ENCODE measurements at regions not wholly inside any gene's neighbourhood (a gene's known extent, or its start where the extent isn't known, plus 50 kb on each side); places are given as distances from the start of the nearest gene placed in this dataset.

DNA sequence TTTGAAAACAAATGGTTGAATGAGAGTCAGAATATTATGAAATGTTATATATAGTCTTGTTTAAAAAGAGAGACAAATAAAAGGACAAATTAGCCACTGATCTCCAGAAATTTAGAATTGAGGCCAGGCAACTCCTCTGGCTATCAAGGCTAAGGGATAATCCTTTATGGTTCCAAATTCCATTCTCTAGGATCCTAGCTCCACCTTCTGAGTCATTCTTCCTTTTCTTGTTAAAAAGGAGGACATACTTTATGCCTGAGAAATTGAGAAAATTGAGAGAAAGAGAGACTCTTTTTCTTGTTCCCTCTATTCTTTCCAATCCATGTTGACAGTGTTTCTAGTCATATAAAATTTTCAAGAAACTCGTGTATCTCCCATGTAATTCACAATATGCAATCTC, 1299.5 kb downstream of the FSTL5 start:
- Histone ChIP-seq H3K27me3 (ENCODE audit: insufficient read depth, low read length) (no peaks in the 10 kb centered on the region), H3K4me2 (ENCODE audit: insufficient read depth, low read length) (no peak overlapping the region), H3K36me3 (ENCODE audit: insufficient read depth, low read length) (no peaks in the 10 kb centered on the region), H3K4me1 (ENCODE audit: insufficient read depth, low read length) (no peaks in the 10 kb centered on the region), H3K9me3 (ENCODE audit: low read depth, low read length) (peaks cover 5% of the 10 kb centered on the region), H4K20me1 (ENCODE audit: insufficient read depth, low read length) (no peaks in the 10 kb centered on the region), H3K4me3 (ENCODE audit: insufficient read depth, low read length) (no peak overlapping the region), H3K79me2 (ENCODE audit: insufficient read depth, low read length) (no peaks in the 10 kb centered on the region), H2AFZ (ENCODE audit: low read length) (no peak overlapping the region), H3K27ac (ENCODE audit: low read depth, low read length) (no peak overlapping the region)
- TF ChIP-seq, protein P1, sequence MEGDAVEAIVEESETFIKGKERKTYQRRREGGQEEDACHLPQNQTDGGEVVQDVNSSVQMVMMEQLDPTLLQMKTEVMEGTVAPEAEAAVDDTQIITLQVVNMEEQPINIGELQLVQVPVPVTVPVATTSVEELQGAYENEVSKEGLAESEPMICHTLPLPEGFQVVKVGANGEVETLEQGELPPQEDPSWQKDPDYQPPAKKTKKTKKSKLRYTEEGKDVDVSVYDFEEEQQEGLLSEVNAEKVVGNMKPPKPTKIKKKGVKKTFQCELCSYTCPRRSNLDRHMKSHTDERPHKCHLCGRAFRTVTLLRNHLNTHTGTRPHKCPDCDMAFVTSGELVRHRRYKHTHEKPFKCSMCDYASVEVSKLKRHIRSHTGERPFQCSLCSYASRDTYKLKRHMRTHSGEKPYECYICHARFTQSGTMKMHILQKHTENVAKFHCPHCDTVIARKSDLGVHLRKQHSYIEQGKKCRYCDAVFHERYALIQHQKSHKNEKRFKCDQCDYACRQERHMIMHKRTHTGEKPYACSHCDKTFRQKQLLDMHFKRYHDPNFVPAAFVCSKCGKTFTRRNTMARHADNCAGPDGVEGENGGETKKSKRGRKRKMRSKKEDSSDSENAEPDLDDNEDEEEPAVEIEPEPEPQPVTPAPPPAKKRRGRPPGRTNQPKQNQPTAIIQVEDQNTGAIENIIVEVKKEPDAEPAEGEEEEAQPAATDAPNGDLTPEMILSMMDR (IDR thresholded peaks at IDR 0.05; ENCODE audit: extremely low read depth, low read depth, low read length), result no peak
- DNase-seq (ENCODE audit: insufficient read length, low spot score, missing footprints), result no peak

DNA sequence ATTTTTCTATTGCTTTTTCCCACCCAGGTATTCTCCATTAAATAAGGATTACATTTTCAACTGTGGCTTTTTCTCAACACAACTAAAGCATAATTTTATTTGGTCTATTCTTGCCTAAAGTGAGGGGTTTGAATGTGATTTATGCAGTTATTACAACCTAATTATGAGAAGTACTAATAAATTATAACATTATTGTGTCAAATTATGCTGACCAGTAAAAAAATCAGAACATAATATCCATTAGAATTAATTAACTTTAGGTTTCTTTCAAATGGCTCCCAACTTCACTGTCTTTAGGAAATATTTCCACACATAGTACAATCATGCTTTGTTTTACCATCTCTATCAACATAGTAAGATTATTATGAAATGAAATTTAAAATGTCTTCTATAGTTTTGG, 1293.9 kb downstream of the FSTL5 start:
- H3K36me3 ChIP-seq (ENCODE audit: insufficient read depth, low read length), result no peaks in the 10 kb centered on the region
- peaks cover 7% of the 10 kb centered on the region for H3K9me3 ChIP-seq (ENCODE audit: low read depth, low read length)
- H3K4me2 ChIP-seq (ENCODE audit: insufficient read depth, low read length), result no peak overlapping the region
- H3K27ac ChIP-seq (ENCODE audit: low read depth, low read length), result no peak overlapping the region
- DNase-seq (ENCODE audit: insufficient read length, low spot score, missing footprints), result no peak
- no peaks in the 10 kb centered on the region for H3K79me2 ChIP-seq (ENCODE audit: insufficient read depth, low read length)
- no peaks in the 10 kb centered on the region for H3K27me3 ChIP-seq (ENCODE audit: insufficient read depth, low read length)
- H4K20me1 ChIP-seq (ENCODE audit: insufficient read depth, low read length), result no peaks in the 10 kb centered on the region
- H3K4me1 ChIP-seq (ENCODE audit: insufficient read depth, low read length), result no peaks in the 10 kb centered on the region
- H3K4me3 ChIP-seq (ENCODE audit: insufficient read depth, low read length), result no peak overlapping the region
- no peak overlapping the region for H2AFZ ChIP-seq (ENCODE audit: low read length)
- TF ChIP-seq, protein P1 (IDR thresholded peaks at IDR 0.05; ENCODE audit: extremely low read depth, low read depth, low read length), result no peak

DNA sequence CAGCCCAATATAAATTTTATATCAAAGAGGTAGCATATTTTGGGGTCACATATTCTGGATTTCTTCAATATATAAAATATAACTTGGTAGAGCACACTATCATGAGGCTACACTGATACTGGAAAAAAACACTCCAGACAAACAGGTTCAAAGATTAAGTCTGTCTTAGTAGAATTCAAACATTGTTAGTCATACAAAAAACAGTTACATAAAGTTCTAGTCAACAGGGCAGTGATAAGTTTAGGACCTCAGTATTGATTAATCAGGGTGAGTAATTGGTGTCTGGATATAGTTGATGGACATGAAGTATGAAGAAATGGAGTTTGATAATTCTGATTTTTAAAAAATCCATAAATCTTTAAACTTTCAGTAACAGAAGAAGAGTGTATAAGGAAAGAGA, 1291.3 kb downstream of the FSTL5 start:
- Histone ChIP-seq H3K4me1 (ENCODE audit: insufficient read depth, low read length) (no peaks in the 10 kb centered on the region), H3K36me3 (ENCODE audit: insufficient read depth, low read length) (no peaks in the 10 kb centered on the region), H3K4me2 (ENCODE audit: insufficient read depth, low read length) (no peak overlapping the region), H3K79me2 (ENCODE audit: insufficient read depth, low read length) (no peaks in the 10 kb centered on the region), H3K27ac (ENCODE audit: low read depth, low read length) (no peak overlapping the region), H3K9me3 (ENCODE audit: low read depth, low read length) (peaks cover 2% of the 10 kb centered on the region), H4K20me1 (ENCODE audit: insufficient read depth, low read length) (no peaks in the 10 kb centered on the region), H2AFZ (ENCODE audit: low read length) (no peak overlapping the region), H3K27me3 (ENCODE audit: insufficient read depth, low read length) (no peaks in the 10 kb centered on the region), H3K4me3 (ENCODE audit: insufficient read depth, low read length) (no peak overlapping the region)
- no peak for DNase-seq (ENCODE audit: insufficient read length, low spot score, missing footprints)
- TF ChIP-seq, protein P1 (IDR thresholded peaks at IDR 0.05; ENCODE audit: extremely low read depth, low read depth, low read length), result no peak

DNA sequence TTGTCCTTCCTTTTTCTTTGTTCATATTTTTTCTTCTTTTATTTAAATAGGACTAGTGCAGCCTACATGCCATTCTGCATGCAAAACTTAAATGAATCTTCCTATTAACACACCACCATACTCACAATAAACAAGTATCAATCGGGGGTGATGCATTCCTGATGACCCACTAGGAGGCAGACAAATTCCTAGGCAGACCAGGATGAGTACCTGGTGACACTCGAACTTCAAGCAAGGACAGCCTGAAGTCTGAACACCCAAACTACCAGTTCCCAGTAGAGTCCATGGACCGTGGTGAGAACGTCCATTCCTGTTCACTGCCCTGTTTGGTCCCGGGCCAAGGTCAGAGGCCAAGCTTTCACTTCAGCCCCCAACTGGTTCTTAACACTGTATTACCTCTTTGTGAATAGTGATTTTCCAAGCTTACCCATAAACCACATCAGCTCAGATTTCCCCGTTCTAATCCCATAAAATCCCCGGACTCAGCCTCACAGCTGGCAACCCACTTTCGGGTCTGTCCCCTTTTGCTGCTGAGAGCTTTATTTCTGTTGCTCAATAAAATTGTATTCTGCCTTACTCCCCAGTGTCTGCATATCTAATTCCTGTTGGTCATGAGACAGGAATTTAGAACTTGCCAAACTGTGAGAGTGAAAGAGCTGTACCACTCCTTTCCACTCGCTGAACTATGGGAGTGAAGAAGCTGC, 1286.6 kb downstream of the FSTL5 start:
- no peaks in the 10 kb centered on the region for H3K79me2 ChIP-seq (ENCODE audit: insufficient read depth, low read length)
- H2AFZ ChIP-seq (ENCODE audit: low read length), result no peak overlapping the region
- H3K4me2 ChIP-seq (ENCODE audit: insufficient read depth, low read length), result no peak overlapping the region
- H3K36me3 ChIP-seq (ENCODE audit: insufficient read depth, low read length), result no peaks in the 10 kb centered on the region
- no peaks in the 10 kb centered on the region for H3K4me1 ChIP-seq (ENCODE audit: insufficient read depth, low read length)
- peaks cover under 1% of the 10 kb centered on the region for H3K9me3 ChIP-seq (ENCODE audit: low read depth, low read length)
- TF ChIP-seq, protein P1 (IDR thresholded peaks at IDR 0.05; ENCODE audit: extremely low read depth, low read depth, low read length), result no peak
- no peak overlapping the region for H3K27ac ChIP-seq (ENCODE audit: low read depth, low read length)
- H3K4me3 ChIP-seq (ENCODE audit: insufficient read depth, low read length), result no peak overlapping the region
- DNase-seq (ENCODE audit: insufficient read length, low spot score, missing footprints), result no peak
- no peaks in the 10 kb centered on the region for H3K27me3 ChIP-seq (ENCODE audit: insufficient read depth, low read length)
- no peaks in the 10 kb centered on the region for H4K20me1 ChIP-seq (ENCODE audit: insufficient read depth, low read length)
